Neural progenitor cell (in vitro differentiated cells): ENCODE measurements at regions not wholly inside any gene's neighbourhood (a gene's known extent, or its start where the extent isn't known, plus 50 kb on each side); places are given as distances from the start of the nearest gene placed in this dataset.

Experiments
- DNase-seq: peaks from one replicate; pipeline ENCODE4 v3.0.0-alpha.2; 2016; ENCODE audit warnings: low spot score
- H2AFZ ChIP-seq: fragments of 200-600 bp; sonication (generic); replicated peaks from 2 replicates; pipeline ENCODE4 v1.6.1; 2016; ENCODE audit warnings: antibody characterized with exemption
- H3F3A ChIP-seq: fragments of 200-600 bp; sonication (generic); 2 replicates; pipeline ENCODE4 v1.6.1; 2016; ENCODE audit warnings: antibody characterized with exemption, low read depth
- H3K27ac ChIP-seq: fragments of 200-600 bp; sonication (generic); 2 replicates; pipeline ENCODE4 v1.5.1; 2016; ENCODE audit warnings: mild to moderate bottlenecking
- H3K27me3 ChIP-seq: fragments of 200-600 bp; sonication (generic); 2 replicates; pipeline ENCODE4 v1.6.1; 2016; ENCODE audit warnings: mild to moderate bottlenecking, moderate library complexity
- H3K36me3 ChIP-seq: fragments of 200-600 bp; sonication (generic); 2 replicates; pipeline ENCODE4 v1.5.1; 2016
- H3K4me1 ChIP-seq: fragments of 200-600 bp; sonication (generic); 2 replicates; pipeline ENCODE4 v1.6.1; 2016; ENCODE audit warnings: mixed run types
- H3K4me2 ChIP-seq: fragments of 200-600 bp; sonication (generic); 2 replicates; pipeline ENCODE4 v1.6.1; 2016
- H3K4me3 ChIP-seq: fragments of 200-600 bp; sonication (generic); 2 replicates; pipeline ENCODE4 v1.5.1; 2016
- H3K79me2 ChIP-seq: fragments of 200-600 bp; sonication (generic); 2 replicates; pipeline ENCODE4 v1.6.1; 2016; ENCODE audit warnings: low read depth
- H3K9ac ChIP-seq: fragments of 200-600 bp; sonication (generic); 2 replicates; pipeline ENCODE4 v1.6.1; 2016
- H3K9me3 ChIP-seq: fragments of 200-600 bp; sonication (generic); 2 replicates; pipeline ENCODE4 v1.5.1; 2016; ENCODE audit warnings: low read depth
- H4K20me1 ChIP-seq: fragments of 200-600 bp; sonication (generic); 2 replicates; pipeline ENCODE4 v1.6.1; 2016; ENCODE audit warnings: low read depth
- H3K27ac Mint-ChIP-seq: 3 replicates; pipeline ENCODE4 v1.8.0; 2021; ENCODE audit warnings: mixed read lengths
- H3K27me3 Mint-ChIP-seq: 2 replicates; pipeline ENCODE4 v1.8.0; 2022; ENCODE audit warnings: low read depth, mild to moderate bottlenecking, inconsistent platforms, moderate library complexity, mixed read lengths; ENCODE audit not compliant: insufficient read depth
- H3K36me3 Mint-ChIP-seq: 3 replicates; pipeline ENCODE4 v1.8.0; 2021; ENCODE audit warnings: mixed read lengths
- H3K4me1 Mint-ChIP-seq: 3 replicates; pipeline ENCODE4 v1.8.0; 2021; ENCODE audit warnings: mixed read lengths
- H3K4me3 Mint-ChIP-seq: 3 replicates; pipeline ENCODE4 v1.8.0; 2021; ENCODE audit warnings: mild to moderate bottlenecking, moderate library complexity, mixed read lengths
- H3K9me3 Mint-ChIP-seq: 3 replicates; pipeline ENCODE4 v1.8.0; 2020; ENCODE audit warnings: mixed read lengths
- EZH2 ChIP-seq: fragments of 200-600 bp; sonication (generic); IDR thresholded peaks from 2 replicates; pipeline ENCODE4 v1.6.1; 2017; ENCODE audit warnings: antibody characterized with exemption, mild to moderate bottlenecking, moderate library complexity
- EZH2phosphoT487 ChIP-seq: fragments of 200-600 bp; sonication (generic); IDR thresholded peaks from 2 replicates; pipeline ENCODE4 v1.6.1; 2017; ENCODE audit warnings: antibody characterized with exemption
- TF ChIP-seq, protein P1 (sequence below): fragments of 200-600 bp; sonication (generic); IDR thresholded peaks from 2 replicates; pipeline ENCODE4 v1.5.1; 2017; ENCODE audit warnings: antibody characterized with exemption, mild to moderate bottlenecking

DNA sequence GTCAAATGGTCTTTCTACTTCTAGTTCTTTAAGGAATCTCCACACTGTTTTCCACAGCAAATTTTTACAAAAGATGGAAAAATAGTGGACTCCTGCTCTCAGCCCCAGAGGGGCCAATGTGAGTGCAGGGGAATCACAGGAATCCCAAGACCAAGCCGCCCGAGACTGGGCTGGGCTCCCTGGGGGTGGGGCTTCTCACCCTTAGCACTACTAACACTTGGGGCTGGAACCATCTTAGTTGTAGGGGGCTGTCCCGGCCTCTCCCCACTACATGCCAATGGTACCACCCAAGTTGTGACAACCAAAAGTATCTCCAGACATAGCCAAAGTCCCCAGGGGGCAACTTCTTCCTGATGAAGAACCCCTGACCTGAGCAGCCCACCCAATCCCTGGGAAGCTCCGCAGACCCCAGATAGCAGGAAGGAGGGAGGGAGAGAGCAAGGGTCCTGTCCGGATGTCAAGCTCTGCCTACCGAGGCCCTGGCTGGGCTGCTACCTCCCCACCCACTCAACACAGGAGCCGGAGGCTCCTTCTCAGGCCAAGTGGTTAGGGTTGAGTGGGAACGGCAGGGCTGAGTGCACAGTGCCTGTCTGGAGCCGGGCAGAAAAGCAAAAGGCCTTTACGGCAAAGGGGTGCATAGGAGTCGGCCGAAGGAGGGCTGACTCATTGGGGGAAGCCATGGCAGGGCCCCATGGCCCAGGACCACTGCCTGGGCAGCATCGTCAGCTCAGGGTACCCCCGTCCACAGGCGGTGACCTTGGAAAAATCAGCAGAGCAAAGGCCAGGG lies 122.5 kb upstream of the FGF3 start:
- no peaks in the 10 kb centered on the region for H3K27me3 ChIP-seq
- DNase-seq: no peak
- no peaks in the 10 kb centered on the region for H3K4me1 ChIP-seq
- no peaks in the 10 kb centered on the region for H3K9me3 ChIP-seq
- H3K27ac ChIP-seq: no peak overlapping the region
- no peak for TF ChIP-seq EZH2
- TF ChIP-seq EZH2phosphoT487: no peak
- TF ChIP-seq, protein P1, sequence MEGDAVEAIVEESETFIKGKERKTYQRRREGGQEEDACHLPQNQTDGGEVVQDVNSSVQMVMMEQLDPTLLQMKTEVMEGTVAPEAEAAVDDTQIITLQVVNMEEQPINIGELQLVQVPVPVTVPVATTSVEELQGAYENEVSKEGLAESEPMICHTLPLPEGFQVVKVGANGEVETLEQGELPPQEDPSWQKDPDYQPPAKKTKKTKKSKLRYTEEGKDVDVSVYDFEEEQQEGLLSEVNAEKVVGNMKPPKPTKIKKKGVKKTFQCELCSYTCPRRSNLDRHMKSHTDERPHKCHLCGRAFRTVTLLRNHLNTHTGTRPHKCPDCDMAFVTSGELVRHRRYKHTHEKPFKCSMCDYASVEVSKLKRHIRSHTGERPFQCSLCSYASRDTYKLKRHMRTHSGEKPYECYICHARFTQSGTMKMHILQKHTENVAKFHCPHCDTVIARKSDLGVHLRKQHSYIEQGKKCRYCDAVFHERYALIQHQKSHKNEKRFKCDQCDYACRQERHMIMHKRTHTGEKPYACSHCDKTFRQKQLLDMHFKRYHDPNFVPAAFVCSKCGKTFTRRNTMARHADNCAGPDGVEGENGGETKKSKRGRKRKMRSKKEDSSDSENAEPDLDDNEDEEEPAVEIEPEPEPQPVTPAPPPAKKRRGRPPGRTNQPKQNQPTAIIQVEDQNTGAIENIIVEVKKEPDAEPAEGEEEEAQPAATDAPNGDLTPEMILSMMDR: no peak
- Mint-ChIP-seq H3K4me3 (no peak overlapping the region), H3K9me3 (no peaks in the 10 kb centered on the region), H3K4me1 (peaks cover 17% of the 10 kb centered on the region), H3K27me3 (peaks cover 10% of the 10 kb centered on the region), H3K27ac (no peak overlapping the region), H3K36me3 (no peaks in the 10 kb centered on the region)
- H3K9ac ChIP-seq: no peak overlapping the region
- no peak overlapping the region for H2AFZ ChIP-seq
- no peaks in the 10 kb centered on the region for H3K36me3 ChIP-seq
- no peaks in the 10 kb centered on the region for H4K20me1 ChIP-seq
- H3K4me2 ChIP-seq: no peak overlapping the region
- no peaks in the 10 kb centered on the region for H3K79me2 ChIP-seq
- no peak overlapping the region for H3K4me3 ChIP-seq
- H3F3A ChIP-seq: no peaks in the 10 kb centered on the region

DNA sequence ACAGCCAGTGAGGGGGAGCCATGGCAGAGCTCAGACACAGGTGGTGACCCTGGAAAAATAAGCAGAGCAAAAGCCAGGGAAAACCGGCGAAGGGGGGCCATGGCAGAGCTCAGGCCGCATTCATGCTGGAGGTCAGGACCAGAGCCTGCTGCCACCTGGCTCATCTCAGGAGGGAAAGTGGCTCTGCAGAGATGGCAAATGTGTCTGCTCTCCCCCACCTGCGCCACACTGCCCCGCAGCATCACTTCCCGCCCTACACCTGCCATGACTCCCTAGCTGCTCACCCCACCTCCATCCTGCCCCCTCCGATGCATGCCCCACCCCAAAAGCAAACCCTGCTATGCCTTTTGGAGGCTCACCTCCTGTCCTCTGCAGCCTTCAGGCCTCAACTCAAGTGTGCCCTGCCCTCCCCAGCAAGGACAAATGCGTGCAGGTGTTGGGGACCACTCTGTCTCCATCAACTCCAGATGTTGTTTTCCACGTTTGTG lies 123.2 kb upstream of the FGF3 start:
- no peak overlapping the region for H3K27ac ChIP-seq
- H2AFZ ChIP-seq: no peak overlapping the region
- H3K4me2 ChIP-seq: no peak overlapping the region
- H3K4me1 ChIP-seq: no peaks in the 10 kb centered on the region
- no peaks in the 10 kb centered on the region for H3K36me3 Mint-ChIP-seq
- H3K36me3 ChIP-seq: no peaks in the 10 kb centered on the region
- no peaks in the 10 kb centered on the region for H4K20me1 ChIP-seq
- H3F3A ChIP-seq: peaks cover under 1% of the 10 kb centered on the region
- no peaks in the 10 kb centered on the region for H3K27me3 ChIP-seq
- no peaks in the 10 kb centered on the region for H3K9me3 ChIP-seq
- H3K27ac Mint-ChIP-seq: peak overlapping the region; percentile 14
- H3K9me3 Mint-ChIP-seq: no peaks in the 10 kb centered on the region
- TF ChIP-seq, protein P1: no peak
- TF ChIP-seq EZH2: no peak
- no peak for TF ChIP-seq EZH2phosphoT487
- H3K9ac ChIP-seq: no peak overlapping the region
- peaks cover 10% of the 10 kb centered on the region for H3K27me3 Mint-ChIP-seq
- H3K4me3 Mint-ChIP-seq: no peak overlapping the region
- H3K79me2 ChIP-seq: no peaks in the 10 kb centered on the region
- H3K4me1 Mint-ChIP-seq: peaks cover 17% of the 10 kb centered on the region
- no peak overlapping the region for H3K4me3 ChIP-seq
- no peak for DNase-seq

DNA sequence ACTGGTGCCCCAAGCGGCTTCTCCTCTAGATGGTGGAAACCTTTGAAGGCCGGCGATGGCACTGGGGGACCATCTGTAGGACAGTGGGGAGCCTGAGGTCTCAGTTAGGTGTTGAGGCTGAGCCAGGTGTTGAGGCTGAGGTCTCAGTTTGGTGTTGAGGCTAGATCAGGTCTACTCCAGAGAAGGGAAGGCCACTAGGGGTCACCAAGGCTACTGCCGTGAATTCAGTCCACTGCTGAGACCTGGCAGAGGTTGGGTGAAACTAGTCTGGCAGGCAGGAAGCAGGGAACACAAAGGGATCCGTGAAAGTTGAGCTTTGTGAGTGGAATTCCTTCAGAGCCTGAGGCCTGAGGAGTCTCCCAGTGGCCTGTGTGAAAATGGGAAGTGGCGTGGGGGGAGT lies 123.8 kb upstream of the FGF3 start:
- Histone ChIP-seq H3K4me2 (no peak overlapping the region), H3K9me3 (no peaks in the 10 kb centered on the region), H3K4me1 (no peaks in the 10 kb centered on the region), H2AFZ (no peak overlapping the region), H3K36me3 (no peaks in the 10 kb centered on the region), H3K4me3 (no peak overlapping the region), H3K9ac (no peak overlapping the region), H3K27me3 (no peaks in the 10 kb centered on the region), H3F3A (peaks cover 4% of the 10 kb centered on the region), H3K79me2 (no peaks in the 10 kb centered on the region), H4K20me1 (no peaks in the 10 kb centered on the region), H3K27ac (no peak overlapping the region)
- H3K36me3 Mint-ChIP-seq: no peaks in the 10 kb centered on the region
- H3K27me3 Mint-ChIP-seq: peaks cover 8% of the 10 kb centered on the region
- no peak for DNase-seq
- no peak for TF ChIP-seq EZH2phosphoT487
- TF ChIP-seq EZH2: no peak
- TF ChIP-seq, protein P1: peak; percentile 30
- H3K4me3 Mint-ChIP-seq: no peak overlapping the region
- H3K4me1 Mint-ChIP-seq: peaks cover 19% of the 10 kb centered on the region
- no peak overlapping the region for H3K27ac Mint-ChIP-seq
- no peaks in the 10 kb centered on the region for H3K9me3 Mint-ChIP-seq
